Hepatic stellate cell (primary cell): ENCODE measurements at regions not wholly inside any gene's neighbourhood (a gene's known extent, or its start where the extent isn't known, plus 50 kb on each side); places are given as distances from the start of the nearest gene placed in this dataset.

Source experiments
- DNase-seq: peaks from one replicate; pipeline ENCODE4 v3.0.0; 2011; ENCODE audit warnings: low spot score

GRCh38 chr2:22253171-22253570 lies 1129.4 kb downstream of the TDRD15 start:
- DNase-seq = no peak

GRCh38 chr2:22261165-22261564 lies 1123.8 kb upstream of the KLHL29 start:
- DNase-seq = no peak

DNA sequence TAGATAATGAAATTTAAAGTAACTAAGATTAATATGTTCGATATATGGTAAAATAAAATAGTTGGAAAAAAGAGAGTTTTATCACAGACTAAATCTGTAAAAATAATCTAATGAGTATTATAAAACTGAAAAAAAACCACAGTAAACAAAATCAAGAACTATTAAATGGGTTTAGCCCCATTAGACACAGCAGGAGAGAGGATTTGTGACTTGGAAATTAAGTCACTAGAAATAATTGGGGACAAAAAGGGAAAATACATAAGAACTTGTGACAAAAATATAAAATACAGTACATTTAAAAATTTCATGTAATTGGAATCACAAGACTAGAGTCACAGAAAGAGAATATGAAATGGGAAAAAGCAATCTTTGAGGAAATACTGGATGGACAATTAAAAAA lies 1114.6 kb upstream of the KLHL29 start:
- no peak for DNase-seq

GRCh38 chr2:22273853-22274252 lies 1111.1 kb upstream of the KLHL29 start:
- no peak for DNase-seq

DNA sequence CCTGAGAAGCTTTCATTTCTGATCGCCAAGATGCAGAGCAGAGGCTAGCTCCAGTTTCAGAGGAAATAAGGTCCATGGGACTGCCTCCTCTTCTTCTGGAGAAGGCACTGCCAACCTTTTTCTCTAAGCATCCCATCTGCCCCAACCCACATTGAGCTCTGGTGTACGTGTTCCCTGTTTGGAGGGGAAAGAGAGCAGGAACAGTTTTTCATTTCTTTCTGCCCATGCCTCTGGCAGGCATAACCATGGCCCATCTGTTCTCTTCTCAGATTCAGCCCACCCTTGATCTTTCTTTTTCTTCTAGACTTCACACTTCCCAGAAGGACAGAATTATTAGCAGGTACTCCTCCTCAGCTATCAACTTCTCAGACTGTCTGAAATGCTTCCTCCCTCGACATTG lies 1110.3 kb upstream of the KLHL29 start:
- no peak for DNase-seq

DNA sequence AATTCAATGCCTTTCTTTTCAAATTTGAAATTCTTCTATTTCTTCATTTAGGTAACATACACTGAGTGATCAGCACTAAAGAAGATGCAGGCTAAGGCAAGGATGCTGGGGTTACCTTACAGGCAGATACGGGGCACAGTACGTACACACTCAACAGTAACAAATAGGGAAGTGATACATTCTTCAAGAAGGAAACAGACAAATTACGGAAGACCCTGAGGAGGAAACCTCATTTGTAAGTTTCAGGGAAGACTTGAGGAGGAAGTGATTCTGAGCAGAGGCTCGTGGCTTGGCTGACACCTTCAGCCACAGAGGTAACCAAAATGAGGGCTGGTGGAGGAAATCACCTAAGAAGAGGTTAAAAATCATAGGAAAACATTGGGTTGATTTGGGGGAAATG lies 1108.3 kb upstream of the KLHL29 start:
- no peak for DNase-seq

DNA sequence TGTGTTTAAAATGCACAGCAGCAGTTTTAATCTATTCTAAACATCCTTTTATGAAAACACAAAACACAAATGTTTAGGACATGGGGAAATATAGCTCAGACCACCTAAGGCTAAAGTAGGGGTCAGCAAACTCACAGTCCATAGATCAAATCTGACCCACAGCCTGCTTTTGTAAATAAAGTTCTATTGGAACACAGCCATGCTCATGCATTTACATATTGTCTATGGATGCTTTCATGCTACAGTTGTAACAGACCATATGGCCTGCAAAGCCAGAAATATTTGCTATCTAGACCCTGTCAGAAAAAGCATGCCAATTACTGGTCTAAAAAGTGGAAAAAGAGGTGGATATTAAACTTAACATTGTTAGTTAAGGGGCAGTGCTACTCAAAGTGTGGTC lies 1105.4 kb upstream of the KLHL29 start:
- DNase-seq = no peak

DNA sequence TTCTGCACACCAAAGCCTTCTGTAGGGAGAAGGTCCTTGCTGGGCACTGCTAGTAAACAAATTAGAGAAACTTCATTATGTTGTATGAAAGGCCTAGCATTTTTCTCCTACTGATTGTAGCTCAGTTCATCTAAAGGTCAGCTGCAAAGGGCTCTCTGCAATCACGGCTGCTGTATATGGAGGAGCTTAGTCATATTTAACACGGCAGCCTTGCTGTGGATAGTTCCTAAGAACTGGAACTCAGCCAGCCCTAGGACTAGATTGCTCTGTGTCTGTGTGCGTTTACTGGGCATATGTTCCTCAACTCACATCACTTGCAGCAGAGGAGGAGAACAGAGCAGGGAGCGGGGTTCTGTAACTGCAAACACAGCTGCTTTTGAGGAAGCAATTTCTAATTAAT lies 1103.9 kb upstream of the KLHL29 start:
- no peak for DNase-seq

GRCh38 chr2:22282220-22282619 lies 1102.8 kb upstream of the KLHL29 start:
- DNase-seq = no peak

DNA sequence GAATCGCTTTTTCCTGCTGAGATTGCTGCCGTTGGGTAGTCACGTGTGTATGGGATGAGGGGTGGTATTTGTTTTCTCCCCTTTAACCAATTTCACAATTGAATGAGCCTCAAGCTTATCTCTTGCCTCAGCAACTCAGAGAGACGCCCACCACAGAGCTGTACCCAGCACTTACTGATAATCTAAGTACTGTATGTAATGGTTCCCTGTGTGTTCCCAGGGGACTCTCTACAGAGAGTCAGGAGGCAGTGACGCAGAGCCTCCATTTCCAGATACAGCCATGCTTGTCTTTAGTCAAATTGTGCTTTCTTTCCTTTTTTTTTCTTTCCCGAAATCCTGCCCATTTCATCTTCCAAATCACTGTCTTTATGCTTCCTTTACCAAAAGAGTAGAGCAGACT lies 1102.1 kb upstream of the KLHL29 start:
- DNase-seq = no peak

DNA sequence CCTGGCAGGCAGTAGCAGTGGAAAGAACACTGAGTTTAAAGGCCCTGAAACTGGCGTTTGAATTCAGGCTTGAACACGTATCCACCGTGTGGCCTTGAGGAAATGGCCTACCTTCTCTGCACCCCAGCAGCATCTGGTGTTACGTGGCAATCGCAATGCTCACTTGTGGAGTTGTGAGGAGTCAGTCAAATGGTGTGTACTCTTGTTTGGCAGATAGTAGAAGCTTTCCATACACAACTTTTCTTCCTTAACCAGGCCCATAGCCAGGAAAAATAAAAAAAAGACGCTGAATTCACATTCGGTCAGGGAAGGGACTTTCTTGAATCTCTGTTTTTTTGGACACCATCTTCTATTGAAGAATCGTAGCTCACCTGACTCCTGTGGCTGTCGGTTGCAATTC lies 1101.5 kb upstream of the KLHL29 start:
- no peak for DNase-seq

- DNase-seq = no peak
These were observed 1094.7 kb upstream of the KLHL29 start for GRCh38 chr2:22290302-22290701.

DNA sequence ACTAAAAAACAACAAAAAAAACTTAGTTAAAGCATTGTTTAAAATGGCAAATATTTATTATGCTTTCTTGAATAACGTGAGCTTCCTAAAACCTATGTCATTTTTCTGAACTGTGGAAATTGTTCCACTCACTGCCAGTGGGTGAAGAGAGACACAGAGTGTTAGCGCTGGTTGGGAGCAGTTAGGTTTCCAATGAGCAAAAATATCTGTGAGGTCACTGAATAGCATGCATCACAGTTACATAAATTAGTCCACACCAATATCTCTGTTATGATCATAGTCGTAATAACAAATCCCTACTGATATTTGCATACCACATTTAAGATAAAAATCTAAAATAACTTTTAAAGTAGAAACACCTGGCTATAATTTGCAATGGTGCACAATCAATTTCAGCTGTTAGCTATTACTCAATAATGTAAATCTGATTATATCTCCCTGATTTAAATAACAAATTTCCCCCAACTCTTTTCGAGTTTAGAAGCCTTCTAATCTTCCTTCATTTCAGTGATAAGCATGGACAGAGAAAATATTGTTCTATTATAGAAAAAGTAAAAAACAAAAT lies 1094.0 kb upstream of the KLHL29 start:
- DNase-seq = no peak

DNA sequence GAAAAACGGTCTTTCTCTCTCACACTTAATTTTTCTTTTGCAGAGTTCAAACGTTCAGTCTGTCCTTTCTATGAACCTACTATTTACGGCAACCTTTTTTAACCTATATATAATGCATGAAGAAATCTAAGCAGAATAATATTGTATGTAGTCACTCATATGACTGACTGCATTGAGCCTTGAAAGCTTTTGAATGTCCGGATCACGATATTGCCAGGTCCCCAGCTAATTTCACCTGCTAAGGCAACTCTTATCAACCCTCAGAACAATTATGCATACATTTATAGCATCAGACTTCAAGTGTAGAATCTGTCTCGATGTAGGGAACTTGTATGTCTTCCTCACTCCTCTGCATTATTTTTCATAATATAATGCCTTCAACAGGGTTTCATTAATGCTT lies 1083.8 kb upstream of the KLHL29 start:
- DNase-seq = no peak

DNA sequence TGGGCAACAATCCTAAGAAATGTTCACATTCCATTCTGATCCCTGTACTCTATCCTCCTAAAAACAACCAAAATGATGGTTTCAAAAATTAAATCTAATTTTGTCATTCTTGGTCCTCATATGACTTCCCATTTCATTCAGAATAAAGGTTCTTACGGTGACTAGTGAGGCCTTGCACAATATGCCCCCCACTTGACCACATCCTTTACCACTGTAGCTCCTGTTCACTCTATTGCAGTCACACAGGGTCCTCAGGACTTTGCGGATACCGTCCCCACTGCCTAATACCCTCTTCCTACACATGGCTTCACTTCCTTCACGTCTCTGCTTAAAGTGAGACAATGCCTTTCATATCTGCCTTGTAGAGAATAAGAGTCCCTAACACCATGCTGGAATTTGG lies 1058.7 kb upstream of the KLHL29 start:
- DNase-seq = no peak

DNA sequence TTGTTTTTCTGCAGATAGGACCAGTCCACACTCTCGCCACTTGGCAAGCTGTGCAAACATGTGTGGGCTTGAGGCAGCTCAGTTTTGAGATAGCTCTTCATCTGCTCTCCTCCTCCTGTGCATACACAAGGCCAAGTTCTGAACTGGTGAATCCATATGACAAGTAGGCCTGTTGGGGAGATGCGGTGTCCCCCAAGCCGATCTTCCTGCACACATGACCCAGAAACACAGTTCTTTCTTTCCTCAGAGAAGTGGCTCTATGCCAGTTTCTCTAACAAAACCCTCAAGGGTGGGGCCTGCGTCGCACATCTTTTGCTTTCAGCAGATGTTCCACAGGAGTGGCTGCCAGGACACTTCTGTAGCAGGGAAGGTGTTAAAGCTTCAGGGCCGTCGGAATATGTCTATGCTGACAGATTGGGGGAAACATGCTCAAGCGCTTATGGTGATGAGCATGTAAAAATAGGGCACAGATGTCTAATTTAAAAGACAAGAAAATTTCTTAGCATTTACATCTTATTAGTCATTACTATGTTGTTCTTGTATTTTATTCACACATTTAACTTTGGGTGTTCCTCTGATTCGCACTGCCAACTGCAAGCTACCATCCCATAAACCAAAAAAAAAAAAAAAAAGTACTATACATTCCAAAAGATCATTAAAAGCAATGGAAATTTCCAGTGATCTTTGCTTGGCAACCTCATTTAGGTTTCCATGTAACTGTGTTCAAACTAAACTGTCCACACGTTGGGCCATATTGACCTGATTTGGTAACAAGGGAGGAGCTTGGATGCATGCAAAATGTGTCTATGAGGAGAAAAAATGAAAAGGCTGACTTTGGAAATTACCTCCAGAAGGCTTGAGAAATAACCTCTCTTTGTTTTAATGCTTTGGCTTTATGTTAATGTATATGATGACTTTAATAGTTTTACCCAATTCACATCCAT lies 1055.5 kb upstream of the KLHL29 start:
- no peak for DNase-seq

DNA sequence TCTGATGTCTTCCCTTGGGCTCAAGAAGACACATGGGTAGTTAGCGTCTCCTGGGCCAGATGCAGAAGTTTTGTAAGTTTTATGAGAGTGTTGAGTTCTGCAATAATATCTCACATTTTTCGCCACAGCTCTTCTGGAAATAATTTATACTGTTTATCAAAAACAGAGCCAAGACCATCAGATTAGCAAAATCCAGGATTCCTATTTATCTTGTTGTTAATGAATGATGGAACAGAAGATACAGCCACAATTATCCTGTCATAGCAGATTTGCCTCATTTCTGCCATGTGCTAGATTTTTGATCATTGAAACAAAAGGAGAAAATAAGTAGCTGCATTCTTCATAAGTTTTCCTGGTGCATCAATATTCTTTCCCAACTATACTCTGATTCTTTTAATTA lies 1048.6 kb upstream of the KLHL29 start:
- DNase-seq = no peak

DNA sequence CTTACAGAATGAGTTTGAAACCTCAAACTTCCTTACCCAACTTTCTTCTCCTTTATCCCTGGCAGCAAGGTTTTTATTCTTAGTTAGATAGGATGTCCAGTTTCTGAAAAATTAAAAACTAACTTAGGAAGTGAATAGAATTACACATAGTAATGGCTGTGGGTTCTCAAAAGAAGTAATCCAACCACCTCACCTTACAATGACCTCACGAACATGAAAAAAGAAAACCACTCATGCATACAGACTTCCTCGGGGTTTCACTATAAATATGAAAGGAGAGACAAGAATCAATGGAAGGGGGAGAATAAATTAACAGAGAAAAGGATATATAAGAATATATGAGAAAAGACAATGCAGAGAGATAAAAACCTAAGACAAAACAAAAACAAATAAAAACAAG lies 1044.3 kb upstream of the KLHL29 start:
- no peak for DNase-seq

- no peak for DNase-seq
These were observed 1037.7 kb upstream of the KLHL29 start for GRCh38 chr2:22347306-22347705.

- DNase-seq = no peak
These were observed 1034.4 kb upstream of the KLHL29 start for GRCh38 chr2:22350621-22351020.

DNA sequence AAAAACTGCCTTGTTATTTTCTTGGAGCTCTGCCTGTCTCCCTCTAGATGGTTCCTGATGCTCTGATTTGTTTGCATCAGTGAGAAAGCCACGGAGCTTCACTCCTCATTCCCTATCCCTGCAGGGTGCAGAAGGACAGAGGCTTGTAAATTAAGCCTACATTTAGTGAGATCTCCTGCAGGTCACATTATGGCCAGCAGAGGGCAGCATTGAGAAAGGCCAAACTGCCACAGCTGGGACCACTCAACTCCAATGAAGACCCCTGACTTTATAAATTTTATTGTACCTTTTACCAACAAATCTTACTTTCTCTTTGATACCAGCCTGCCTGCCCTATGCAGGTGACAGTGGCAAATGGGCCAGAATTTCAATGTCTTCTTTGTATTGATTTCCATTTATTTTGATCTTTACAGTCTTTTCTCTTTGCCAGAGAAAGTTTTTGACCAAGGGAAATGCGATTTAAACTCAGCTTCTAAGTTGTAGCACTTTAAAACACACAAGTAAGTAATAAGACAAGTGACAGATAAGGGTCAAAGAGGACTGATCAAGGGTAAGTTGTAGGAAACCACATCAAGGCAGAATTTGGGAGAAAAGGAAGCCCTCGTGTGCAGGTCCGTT lies 1029.1 kb upstream of the KLHL29 start:
- DNase-seq = peak; percentile 3

DNA sequence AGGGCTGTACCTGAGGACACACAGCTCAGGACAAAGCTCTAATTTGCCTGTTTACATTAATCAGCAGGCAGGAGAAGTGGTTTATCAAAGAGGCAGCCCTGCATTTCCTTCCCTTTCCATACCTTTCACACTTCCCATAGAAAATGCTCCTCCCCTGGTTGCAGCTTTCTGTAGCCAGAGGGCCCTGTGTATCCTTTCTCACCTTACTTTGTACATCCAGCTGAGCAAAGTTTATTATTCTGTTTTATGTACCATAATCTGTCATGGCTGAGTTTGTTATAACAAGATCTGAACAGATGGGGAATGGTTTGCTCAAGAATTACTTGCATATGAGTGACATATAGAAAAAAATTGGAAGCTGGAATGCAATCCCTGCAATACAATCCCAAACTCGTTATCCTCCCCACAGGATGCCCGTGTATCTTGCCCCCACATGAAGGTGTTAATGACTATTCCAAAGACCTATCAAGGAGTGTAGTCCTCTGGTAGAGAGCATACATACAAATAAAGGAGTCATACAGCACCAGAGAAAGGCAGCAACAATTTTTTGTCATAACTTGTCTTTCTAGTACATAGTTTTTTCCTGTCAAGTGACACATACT lies 1025.8 kb upstream of the KLHL29 start:
- DNase-seq = no peak
